ENCODE measurements at regions not wholly inside any gene's neighbourhood (a gene's known extent, or its start where the extent isn't known, plus 50 kb on each side); places are given as distances from the start of the nearest gene placed in this dataset.
"Not testable (repeated sequence)": the region's sequence is repeated elsewhere in the genome, so short reads cannot be mapped to it uniquely, and the experiment has no call there.

- DNase-seq (ENCODE audit: low read depth, low spot score) = no peak
- in situ Hi-C loops (cut with HindIII; ENCODE audit: low pct_unique_long_range_greater_than_20kb, low sequenced_read_pairs) = no loop called here
Measured at GRCh38 chr6:126640356-126640755, 300.4 kb downstream of the CENPW start.

- no peak for DNase-seq (ENCODE audit: low read depth, low spot score)
Measured at GRCh38 chr6:126640921-126641320, 301.0 kb downstream of the CENPW start.

GRCh38 chr6:126641641-126642040 lies 301.7 kb downstream of the CENPW start:
- in situ Hi-C loops (cut with HindIII; ENCODE audit: low pct_unique_long_range_greater_than_20kb, low sequenced_read_pairs) = no loop called here
- no peak for DNase-seq (ENCODE audit: low read depth, low spot score)

More at GRCh38 chr6:126640921-126641320, 301.0 kb downstream of the CENPW start:
- in situ Hi-C loops (cut with HindIII; ENCODE audit: low pct_unique_long_range_greater_than_20kb, low sequenced_read_pairs) = no loop called here

- in situ Hi-C loops (cut with HindIII; ENCODE audit: low pct_unique_long_range_greater_than_20kb, low sequenced_read_pairs) = no loop called here
- DNase-seq (ENCODE audit: low read depth, low spot score) = no peak
Measured at GRCh38 chr6:126643352-126643751, 303.4 kb downstream of the CENPW start.

GRCh38 chr6:126650931-126651330 lies 311.0 kb downstream of the CENPW start:
- no peak for DNase-seq (ENCODE audit: low read depth, low spot score)
- in situ Hi-C loops (cut with HindIII; ENCODE audit: low pct_unique_long_range_greater_than_20kb, low sequenced_read_pairs) = no loop called here

- in situ Hi-C loops (cut with HindIII; ENCODE audit: low pct_unique_long_range_greater_than_20kb, low sequenced_read_pairs) = no loop called here
- peak; percentile 56 for DNase-seq (ENCODE audit: low read depth, low spot score)
Measured at GRCh38 chr6:126657561-126658175, 317.8 kb downstream of the CENPW start.

GRCh38 chr6:126660376-126660775 lies 320.5 kb downstream of the CENPW start:
- in situ Hi-C loops (cut with HindIII; ENCODE audit: low pct_unique_long_range_greater_than_20kb, low sequenced_read_pairs) = no loop called here
- no peak for DNase-seq (ENCODE audit: low read depth, low spot score)

GRCh38 chr6:126661646-126662045 lies 321.7 kb downstream of the CENPW start:
- DNase-seq (ENCODE audit: low read depth, low spot score) = no peak
- in situ Hi-C loops (cut with HindIII; ENCODE audit: low pct_unique_long_range_greater_than_20kb, low sequenced_read_pairs) = no loop called here

GRCh38 chr6:126662966-126663365 lies 323.1 kb downstream of the CENPW start:
- in situ Hi-C loops (cut with HindIII; ENCODE audit: low pct_unique_long_range_greater_than_20kb, low sequenced_read_pairs) = no loop called here
- DNase-seq (ENCODE audit: low read depth, low spot score) = no peak

GRCh38 chr6:126664271-126664670 lies 324.4 kb downstream of the CENPW start:
- DNase-seq (ENCODE audit: low read depth, low spot score) = no peak
- in situ Hi-C loops (cut with HindIII; ENCODE audit: low pct_unique_long_range_greater_than_20kb, low sequenced_read_pairs) = no loop called here

GRCh38 chr6:126665551-126665950 lies 325.6 kb downstream of the CENPW start:
- in situ Hi-C loops (cut with HindIII; ENCODE audit: low pct_unique_long_range_greater_than_20kb, low sequenced_read_pairs) = no loop called here
- no peak for DNase-seq (ENCODE audit: low read depth, low spot score)

GRCh38 chr6:126667071-126667470 lies 327.2 kb downstream of the CENPW start:
- in situ Hi-C loops (cut with HindIII; ENCODE audit: low pct_unique_long_range_greater_than_20kb, low sequenced_read_pairs) = no loop called here
- no peak for DNase-seq (ENCODE audit: low read depth, low spot score)

- DNase-seq (ENCODE audit: low read depth, low spot score) = no peak
- in situ Hi-C loops (cut with HindIII; ENCODE audit: low pct_unique_long_range_greater_than_20kb, low sequenced_read_pairs) = no loop called here
Measured at GRCh38 chr6:126667728-126668127, 327.8 kb downstream of the CENPW start.

GRCh38 chr6:126672649-126673048 lies 332.7 kb downstream of the CENPW start:
- no peak for DNase-seq (ENCODE audit: low read depth, low spot score)
- in situ Hi-C loops (cut with HindIII; ENCODE audit: low pct_unique_long_range_greater_than_20kb, low sequenced_read_pairs) = no loop called here

- DNase-seq (ENCODE audit: low read depth, low spot score); in situ Hi-C loops (cut with HindIII; ENCODE audit: low pct_unique_long_range_greater_than_20kb, low sequenced_read_pairs): not testable (repeated sequence)
Measured at GRCh38 chr6:126673749-126674148, 333.8 kb downstream of the CENPW start.

GRCh38 chr6:126682440-126682839 lies 342.5 kb downstream of the CENPW start:
- in situ Hi-C loops (cut with HindIII; ENCODE audit: low pct_unique_long_range_greater_than_20kb, low sequenced_read_pairs) = no loop called here
- DNase-seq (ENCODE audit: low read depth, low spot score) = no peak

- no peak for DNase-seq (ENCODE audit: low read depth, low spot score)
- in situ Hi-C loops (cut with HindIII; ENCODE audit: low pct_unique_long_range_greater_than_20kb, low sequenced_read_pairs) = no loop called here
Measured at GRCh38 chr6:126685182-126685581, 345.3 kb downstream of the CENPW start.

- in situ Hi-C loops (cut with HindIII; ENCODE audit: low pct_unique_long_range_greater_than_20kb, low sequenced_read_pairs) = no loop called here
- no peak for DNase-seq (ENCODE audit: low read depth, low spot score)
Measured at GRCh38 chr6:126696921-126697693, 357.2 kb downstream of the CENPW start.

GRCh38 chr6:126698732-126699240 lies 358.9 kb downstream of the CENPW start:
- in situ Hi-C loops (cut with HindIII; ENCODE audit: low pct_unique_long_range_greater_than_20kb, low sequenced_read_pairs) = no loop called here
- DNase-seq (ENCODE audit: low read depth, low spot score) = no peak

Measured in SK-MEL-5 (cell line).